ENCODE measurements at regions not wholly inside any gene's neighbourhood (a gene's known extent, or its start where the extent isn't known, plus 50 kb on each side); places are given as distances from the start of the nearest gene placed in this dataset.

DNA sequence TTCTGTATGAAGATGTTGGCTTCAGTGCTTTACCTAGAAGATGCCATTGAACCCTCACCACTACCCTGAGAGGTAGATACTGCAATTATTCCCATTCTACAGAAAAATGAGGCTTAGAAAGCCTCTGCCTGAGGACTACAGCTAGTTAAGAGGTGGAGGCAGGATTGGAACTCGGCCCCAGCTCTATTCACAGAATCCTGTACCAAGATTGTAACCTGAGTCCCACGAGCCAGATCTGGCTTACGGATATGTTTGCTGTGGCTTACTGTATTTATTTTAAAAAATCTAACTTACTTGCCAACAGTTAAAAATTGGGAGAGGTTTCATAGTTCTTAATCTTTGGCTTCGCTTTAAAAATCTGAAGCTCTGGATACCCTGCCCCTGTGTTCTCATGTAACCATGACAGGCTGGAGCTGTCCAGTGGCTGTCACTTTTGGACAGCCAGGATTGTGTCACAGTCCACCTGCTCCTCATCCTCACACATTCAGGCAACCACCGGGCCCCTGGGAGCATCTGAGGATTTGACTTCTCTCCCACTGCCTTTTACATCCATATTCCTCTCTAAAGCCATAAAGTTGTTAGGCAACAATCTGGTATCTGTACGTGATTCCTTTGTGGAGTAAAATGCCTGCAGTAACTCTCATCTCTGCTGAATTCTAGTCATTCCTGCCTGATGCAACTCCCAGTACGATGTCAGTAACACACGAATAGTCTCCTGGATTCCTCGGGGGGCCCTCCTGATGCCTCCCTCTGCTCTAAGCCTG is 160.8 kb upstream of the SERP2 start:
- TF ChIP-seq CTCF (IDR thresholded peaks at IDR 0.05) (no peak), EP300 (IDR thresholded peaks at IDR 0.05; ENCODE audit: low read depth) (no peak), POLR2A (IDR thresholded peaks at IDR 0.05) (no peak)

Data from transverse colon (tissue), 3 donors.